ENCODE measurements at regions not wholly inside any gene's neighbourhood (a gene's known extent, or its start where the extent isn't known, plus 50 kb on each side); places are given as distances from the start of the nearest gene placed in this dataset.

DNA sequence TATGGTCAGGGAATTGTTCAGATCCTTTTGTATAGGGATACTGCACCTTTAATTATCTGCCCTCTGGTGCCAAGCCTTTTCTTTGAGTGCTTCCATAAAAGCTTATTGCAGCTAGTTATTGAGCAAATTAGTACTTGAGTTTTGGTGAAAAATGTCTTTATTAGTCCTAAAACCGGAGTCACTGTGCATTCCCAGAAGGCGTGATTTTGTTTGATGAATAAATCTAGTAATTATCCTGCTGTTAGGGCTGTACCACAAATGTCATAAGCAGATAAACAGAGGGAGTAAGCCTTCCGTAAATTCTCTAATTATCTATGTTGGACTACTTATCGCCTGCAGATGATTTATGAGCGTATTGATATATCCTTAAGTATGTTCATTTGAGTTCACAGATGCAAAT is 620.7 kb upstream of the ARRDC3 start (continued):
- TF ChIP-seq EZH2 (IDR thresholded peaks at IDR 0.05; ENCODE audit: low read depth, unreplicated experiment) (no peak), NANOG (IDR thresholded peaks at IDR 0.05; ENCODE audit: borderline replicate concordance) (no peak)

GRCh38 chr5:92002721-92003274 is 619.7 kb upstream of the ARRDC3 start:
- Mint-ChIP-seq H3K36me3 (ENCODE audit: low read depth) (no peaks in the 10 kb centered on the region), H3K9me3 (no peaks in the 10 kb centered on the region), H3K4me1 (peaks cover 9% of the 10 kb centered on the region), H3K4me3 (no peak overlapping the region), H3K27ac (no peak overlapping the region), H3K27me3 (ENCODE audit: insufficient read depth, low read depth, poor library complexity) (no peaks in the 10 kb centered on the region)
- TF ChIP-seq ZNF462 (CRISPR knock-in tag; IDR thresholded peaks at IDR 0.05) (no peak), CREB1 (CRISPR knock-in tag; IDR thresholded peaks at IDR 0.05; ENCODE audit: low read depth) (no peak), STAT1 (IDR thresholded peaks at IDR 0.05; ENCODE audit: unreplicated experiment) (no peak)
- no peak for ATAC-seq
- H3F3A ChIP-seq (replicated peaks; ENCODE audit: low read depth), result no peaks in the 10 kb centered on the region
- no peaks in the 10 kb centered on the region for H3K79me2 ChIP-seq (replicated peaks; ENCODE audit: insufficient read depth)
- H4K20me1 ChIP-seq (replicated peaks; ENCODE audit: insufficient read depth), result no peaks in the 10 kb centered on the region
- no peaks in the 10 kb centered on the region for H3K27me3 ChIP-seq (ENCODE audit: insufficient read depth)
- H3K27ac ChIP-seq (ENCODE audit: low read depth), result no peak overlapping the region
- DNase-seq (ENCODE audit: low spot score), result no peak
- no peaks in the 10 kb centered on the region for H3K9me2 ChIP-seq (ENCODE audit: insufficient read depth)
- no peaks in the 10 kb centered on the region for H3K36me3 ChIP-seq (ENCODE audit: insufficient read depth)
- peaks cover 4% of the 10 kb centered on the region for H3K4me1 ChIP-seq (ENCODE audit: insufficient read depth)
- no peak overlapping the region for H2AFZ ChIP-seq
- H3K4me3 ChIP-seq, result no peak overlapping the region
- H3K4me2 ChIP-seq, result no peak overlapping the region

Data from GM23338 (cell line).